HepG2 (cell line): ENCODE measurements at regions not wholly inside any gene's neighbourhood (a gene's known extent, or its start where the extent isn't known, plus 50 kb on each side); places are given as distances from the start of the nearest gene placed in this dataset.

Experiments used
- ATAC-seq: fragments of 200-7000 bp; cut with Tn5 transposase; 3 replicates; pipeline ENCODE4 v1.9.1; 2020; ENCODE audit warnings: mild to moderate bottlenecking, moderate library complexity
- BruUV-seq: library from RNA; stranded (reverse); fragments of 400-500 nt; replicated peaks from 2 replicates; lab custom pipeline; 2021; lab: Mats Ljungman, UMichigan
- CTCF ChIA-PET: fragments of 300-600 bp; formaldehyde crosslinking; extraction: SDS; loops from one replicate; lab custom pipeline; 2021; ENCODE audit warnings: low total read pairs, inconsistent platforms, low intra/inter-chr PET ratio; lab: Yijun Ruan, JAX
- POLR2A ChIA-PET: fragments of 350-600 bp; sonication (Branson Sonifier 250); formaldehyde crosslinking; loops from one replicate; lab custom pipeline; 2020; ENCODE audit warnings: antibody characterized with exemption, inconsistent platforms; lab: Yijun Ruan, JAX
- DNase-seq: peaks from one replicate; pipeline ENCODE4 v3.0.0-alpha.2; 2015; ENCODE audit warnings: low spot score
- FAIRE-seq: peaks from 3 replicates; lab custom pipeline; 2011; peaks lifted over from hg19 to GRCh38; lab: Jason Lieb, UNC
- H2AFZ ChIP-seq: one replicate; pipeline ENCODE4 v1.6.1; 2011; ENCODE audit warnings: low read length, inconsistent platforms
- H3K27ac ChIP-seq: fragments of 300-600 bp; 3 replicates; pipeline ENCODE4 v1.8.0; 2011; ENCODE audit warnings: mixed run types, mild to moderate bottlenecking, mixed read lengths, low read length, inconsistent platforms; ENCODE audit not compliant: insufficient read depth; ENCODE audit errors: extremely low read length
- H3K27me3 ChIP-seq, 2 experiments: fragments of 200-600 bp in 1 of 2; 2 replicates in 1 of 2; 3 replicates in 1 of 2; pipeline versions ENCODE4 v1.6.0 to v1.8.0; 2011; ENCODE audit warnings: low read length in 2 of 2, mild to moderate bottlenecking in 2 of 2, moderate library complexity in 2 of 2, inconsistent platforms in 1 of 2; ENCODE audit not compliant: insufficient read depth in 2 of 2, control insufficient read depth in 1 of 2
- H3K36me3 ChIP-seq, 2 experiments: fragments of 200-600 bp in 1 of 2; replicated peaks in 1 of 2; 2 replicates in 1 of 2; 3 replicates in 1 of 2; pipeline versions ENCODE4 v1.5.1 to v1.8.0; 2011; ENCODE audit warnings: low read length in 2 of 2, inconsistent platforms in 1 of 2; ENCODE audit not compliant: insufficient read depth in 2 of 2, control insufficient read depth in 1 of 2
- H3K4me1 ChIP-seq: 2 replicates; pipeline ENCODE4 v1.5.1; 2012; ENCODE audit warnings: low read length, inconsistent platforms; ENCODE audit not compliant: insufficient read depth
- H3K4me2 ChIP-seq: 2 replicates; pipeline ENCODE4 v1.6.0; 2011; ENCODE audit warnings: low read depth, low read length, inconsistent platforms
- H3K4me3 ChIP-seq, 3 experiments: fragments of 200-600 bp in 1 of 3; sonication (generic), shearing (Covaris generic) in 1 of 3; replicated peaks in 1 of 3; 2 replicates each; pipeline ENCODE4 v1.5.1; 2011 to 2016; ENCODE audit warnings: low read length in 3 of 3, inconsistent platforms in 2 of 3, low read depth in 2 of 3, mild to moderate bottlenecking in 2 of 3, control low read depth in 1 of 3, mixed read lengths in 1 of 3; ENCODE audit not compliant: insufficient read depth in 1 of 3
- H3K79me2 ChIP-seq: one replicate; pipeline ENCODE4 v1.6.1; 2011; ENCODE audit warnings: low read length, inconsistent platforms; ENCODE audit not compliant: insufficient read depth
- H3K9ac ChIP-seq: 2 replicates; pipeline ENCODE4 v1.6.0; 2011; ENCODE audit warnings: mild to moderate bottlenecking, low read depth, low read length, inconsistent platforms; ENCODE audit not compliant: insufficient read depth
- H3K9me3 ChIP-seq: 2 replicates; pipeline ENCODE4 v1.5.1; 2012; ENCODE audit warnings: mild to moderate bottlenecking, low read length
- H4K20me1 ChIP-seq: 2 replicates; pipeline ENCODE4 v1.6.0; 2011; ENCODE audit warnings: inconsistent platforms, mild to moderate bottlenecking, low read length, moderate library complexity; ENCODE audit not compliant: insufficient read depth
- CHD4 ChIP-seq: fragments of 200-600 bp; sonication (generic); IDR thresholded peaks from 2 replicates; pipeline ENCODE4 v1.7.0; 2017; ENCODE audit warnings: mild to moderate bottlenecking, low read length, borderline replicate concordance
- EEA1 ChIP-seq: sonication (generic); formaldehyde crosslinking; IDR thresholded peaks from 2 replicates; pipeline ENCODE4 v1.5.1; 2020; ENCODE audit warnings: mild to moderate bottlenecking, missing genetic modification reagents, borderline replicate concordance
- EED ChIP-seq: sonication (generic); formaldehyde crosslinking; IDR thresholded peaks from 2 replicates; pipeline ENCODE4 v1.5.0; 2020; ENCODE audit warnings: mild to moderate bottlenecking, missing genetic modification reagents
- ELK4 ChIP-seq: sonication (generic); formaldehyde crosslinking; IDR thresholded peaks from 2 replicates; pipeline ENCODE4 v1.9.0; 2021; ENCODE audit warnings: missing genetic modification reagents, borderline replicate concordance
- KDM5A ChIP-seq: fragments of 200-600 bp; sonication (generic); IDR thresholded peaks from 2 replicates; pipeline ENCODE4 v1.7.0; 2018; ENCODE audit warnings: antibody characterized with exemption, mild to moderate bottlenecking, low read length, borderline replicate concordance
- MED1 ChIP-seq: sonication (generic); formaldehyde crosslinking; IDR thresholded peaks from 2 replicates; pipeline ENCODE4 v1.4.0; 2020; ENCODE audit warnings: missing genetic modification reagents
- MXD4 ChIP-seq: IDR thresholded peaks from 2 replicates; pipeline ENCODE4 v1.6.1; 2016; ENCODE audit warnings: mild to moderate bottlenecking, missing biosample characterization, missing genetic modification reagents
- SP140L ChIP-seq: sonication (generic); formaldehyde crosslinking; IDR thresholded peaks from 2 replicates; pipeline ENCODE4 v1.4.0; 2020; ENCODE audit warnings: missing genetic modification reagents, borderline replicate concordance
- ZKSCAN1 ChIP-seq: fragments of 150-350 bp; IDR thresholded peaks from 2 replicates; pipeline ENCODE4 v1.6.1; 2014; ENCODE audit warnings: low read length
- ZNF446 ChIP-seq: sonication (generic); formaldehyde crosslinking; IDR thresholded peaks from 2 replicates; pipeline ENCODE4 v1.5.0; 2020; ENCODE audit warnings: mild to moderate bottlenecking, missing genetic modification reagents
- ZNF7 ChIP-seq: IDR thresholded peaks from 2 replicates; pipeline ENCODE4 v1.6.1; 2016; ENCODE audit warnings: missing biosample characterization, missing genetic modification reagents
- ZNF746 ChIP-seq: sonication (generic); formaldehyde crosslinking; IDR thresholded peaks from 2 replicates; pipeline ENCODE4 v1.8.0; 2022; ENCODE audit warnings: mild to moderate bottlenecking, missing genetic modification reagents
- ZNF772 ChIP-seq: sonication (generic); formaldehyde crosslinking; IDR thresholded peaks from 2 replicates; pipeline ENCODE4 v1.5.0; 2020; ENCODE audit warnings: mild to moderate bottlenecking, missing genetic modification reagents
- ZNF784 ChIP-seq: sonication (generic); formaldehyde crosslinking; IDR thresholded peaks from 2 replicates; pipeline ENCODE4 v1.5.1; 2020; ENCODE audit warnings: missing genetic modification reagents, mild to moderate bottlenecking, borderline replicate concordance
- ZNF850 ChIP-seq: sonication (generic); formaldehyde crosslinking; conservative IDR thresholded peaks from 2 replicates; pipeline ENCODE4 v1.9.0; 2021; ENCODE audit warnings: mild to moderate bottlenecking, missing genetic modification reagents
- WGBS: methylation state at CpG from one replicate; pipeline ENCODE4 v1.1.6; 2017; ENCODE audit warnings: low lambda C conversion rate; 5-methylcytosine and 5-hydroxymethylcytosine counted together
- in situ Hi-C: cut with HindIII; loops from 2 replicates; pipeline ENCODE4 v1.10.0; 2017; ENCODE audit warnings: low pct_unique_long_range_greater_than_20kb; ENCODE audit not compliant: extremely low pct_ligation_motif_present
- intact Hi-C: fragments of 100-400 bp; cut with micrococcal nuclease; formaldehyde crosslinking; loops from one replicate; pipeline ENCODE4 v1.10.0; 2022; ENCODE audit not compliant: unreplicated experiment
- TF ChIP-seq, protein P1 (sequence below): sonication (generic); formaldehyde crosslinking; IDR thresholded peaks from 2 replicates; pipeline ENCODE4 v1.4.0; 2020; ENCODE audit warnings: missing genetic modification reagents, borderline replicate concordance

DNA sequence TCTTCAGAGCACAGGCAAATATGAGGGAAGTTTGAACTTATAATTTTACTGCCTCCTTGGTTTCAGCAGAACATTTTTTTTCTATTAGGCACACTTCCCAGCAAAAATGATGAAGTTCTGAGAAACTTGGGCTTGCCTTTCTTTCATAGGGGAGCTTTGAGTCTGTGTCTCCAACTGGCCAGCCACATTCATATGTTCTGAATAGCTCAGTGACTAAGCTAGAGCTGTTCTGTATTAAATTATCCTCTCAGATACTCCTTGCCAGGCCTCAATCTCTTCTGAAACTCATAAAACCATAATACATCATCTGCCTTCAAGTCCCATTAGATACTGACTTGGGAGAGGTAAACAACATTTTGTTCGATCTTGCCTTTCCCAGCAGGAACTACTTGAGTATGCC is 476.5 kb downstream of the GPAM start:
- no peak for DNase-seq
- ATAC-seq: no peak
- intact Hi-C loops: no loop called here
- TF ChIP-seq CHD4 (no peak), ZNF7 (CRISPR knock-in tag) (no peak), MXD4 (no peak), ZNF784 (CRISPR knock-in tag) (no peak)
- Histone ChIP-seq H3K4me2 (no peak overlapping the region), H3K4me3 (no peak overlapping the region), H3K79me2 (no peaks in the 10 kb centered on the region), H3K4me1 (no peaks in the 10 kb centered on the region), H3K9ac (no peak overlapping the region), H2AFZ (no peak overlapping the region), H3K27ac (no peak overlapping the region), H3K27me3 (no peaks in the 10 kb centered on the region), H4K20me1 (no peaks in the 10 kb centered on the region), H3K9me3 (no peaks in the 10 kb centered on the region), H3K36me3 (no peaks in the 10 kb centered on the region)
- no TSS peak for BruUV-seq
- ChIA-PET POLR2A (no interaction called here), CTCF (no interaction called here)
- no peak for FAIRE-seq
- 0% methylated on average over 1 of the region's 1 CpG for WGBS
- in situ Hi-C loops: no loop called here

DNA sequence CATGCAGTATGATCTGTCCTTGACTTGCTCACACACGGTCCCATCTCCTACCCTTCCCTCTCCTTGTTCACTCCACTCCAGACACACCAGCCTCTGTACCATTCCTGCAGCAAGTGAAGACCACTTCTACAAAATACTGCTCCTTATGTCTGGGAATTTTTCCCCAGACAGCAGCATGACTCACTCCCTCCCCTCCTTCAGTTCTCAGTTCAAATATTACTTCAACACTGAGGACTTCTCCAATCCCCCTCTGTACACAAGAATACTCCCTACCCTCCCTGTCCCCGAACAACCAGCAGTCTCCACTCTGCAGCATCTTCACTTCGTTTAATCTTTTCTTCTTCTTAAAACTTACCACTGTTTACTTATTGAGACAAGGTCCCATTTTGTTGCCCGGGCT is 474.0 kb downstream of the GPAM start:
- in situ Hi-C loops: no loop called here
- H3K9me3 ChIP-seq: peaks cover 1% of the 10 kb centered on the region; the same call in 1 of the 2 replicates
- FAIRE-seq (no peak), DNase-seq (no peak), ATAC-seq (no peak)
- ChIA-PET CTCF (no interaction called here), POLR2A (no interaction called here)
- no peaks in the 10 kb centered on the region for H4K20me1 ChIP-seq
- WGBS: 1% methylated on average over 4 of the region's 4 CpGs
- no peak overlapping the region for H3K9ac ChIP-seq
- no peaks in the 10 kb centered on the region for H3K27me3 ChIP-seq
- no TSS peak for BruUV-seq
- no peak overlapping the region for H3K4me3 ChIP-seq
- intact Hi-C loops: no loop called here
- H3K79me2 ChIP-seq: no peaks in the 10 kb centered on the region
- no peaks in the 10 kb centered on the region for H3K36me3 ChIP-seq
- no peak overlapping the region for H2AFZ ChIP-seq
- no peak overlapping the region for H3K27ac ChIP-seq
- H3K4me2 ChIP-seq: no peak overlapping the region
- no peaks in the 10 kb centered on the region for H3K4me1 ChIP-seq
- TF ChIP-seq ZNF772 (CRISPR knock-in tag) (no peak), EEA1 (CRISPR knock-in tag) (no peak), ZNF446 (no peak), ZKSCAN1 (no peak), MED1 (CRISPR knock-in tag) (no peak), EED (CRISPR knock-in tag) (no peak), KDM5A (no peak), ZNF850 (CRISPR knock-in tag) (no peak), ZNF746 (CRISPR knock-in tag) (no peak), SP140L (CRISPR knock-in tag) (no peak), ELK4 (CRISPR knock-in tag) (no peak)
- TF ChIP-seq, protein P1, sequence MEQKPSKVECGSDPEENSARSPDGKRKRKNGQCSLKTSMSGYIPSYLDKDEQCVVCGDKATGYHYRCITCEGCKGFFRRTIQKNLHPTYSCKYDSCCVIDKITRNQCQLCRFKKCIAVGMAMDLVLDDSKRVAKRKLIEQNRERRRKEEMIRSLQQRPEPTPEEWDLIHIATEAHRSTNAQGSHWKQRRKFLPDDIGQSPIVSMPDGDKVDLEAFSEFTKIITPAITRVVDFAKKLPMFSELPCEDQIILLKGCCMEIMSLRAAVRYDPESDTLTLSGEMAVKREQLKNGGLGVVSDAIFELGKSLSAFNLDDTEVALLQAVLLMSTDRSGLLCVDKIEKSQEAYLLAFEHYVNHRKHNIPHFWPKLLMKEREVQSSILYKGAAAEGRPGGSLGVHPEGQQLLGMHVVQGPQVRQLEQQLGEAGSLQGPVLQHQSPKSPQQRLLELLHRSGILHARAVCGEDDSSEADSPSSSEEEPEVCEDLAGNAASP (CRISPR knock-in tag): no peak
